ENCODE measurements at regions not wholly inside any gene's neighbourhood (a gene's known extent, or its start where the extent isn't known, plus 50 kb on each side); places are given as distances from the start of the nearest gene placed in this dataset.
A peak's percentile ranks its signal among the peaks of the same experiment; 100 is the strongest.

- H3K4me1 ChIP-seq (ENCODE audit: insufficient read depth, low read length) = peaks cover 17% of the 10 kb centered on the region; the same call in 1 of the 2 replicates
- H3K9me3 ChIP-seq (ENCODE audit: low read length) = no peaks in the 10 kb centered on the region
- H3F3A ChIP-seq (ENCODE audit: low read length, unreplicated experiment) = peaks cover 5% of the 10 kb centered on the region
- H3K27me3 ChIP-seq (ENCODE audit: low read length) = no peaks in the 10 kb centered on the region
- peaks cover 66% of the 10 kb centered on the region for H3K79me2 ChIP-seq (ENCODE audit: low read length)
- no peaks in the 10 kb centered on the region for H3K9me2 ChIP-seq (replicated peaks; ENCODE audit: low read length)
- H3K9ac ChIP-seq (ENCODE audit: low read length) = peak overlapping the region; percentile 88
- no TSS peak for BruUV-seq (replicated peaks)
- DNase-seq (no peak), ATAC-seq (no peak)
- peaks cover 16% of the 10 kb centered on the region; the same call in 1 of the 2 replicates for H3K36me3 ChIP-seq (ENCODE audit: low read depth, low read length)
- no peak overlapping the region for H2AFZ ChIP-seq (ENCODE audit: low read length)
- H4K20me1 ChIP-seq (ENCODE audit: low read length) = peaks cover 60% of the 10 kb centered on the region
- peak overlapping the region; percentile 97 for H3K4me2 ChIP-seq (ENCODE audit: low read length)
- POLR2A ChIA-PET (ENCODE audit: unreplicated experiment) = interaction anchor here (0.5 kb wide), 1 partner anchor 10 kb away, joined by 12 read pairs; no protein-coding TSS in a partner anchor
- intact Hi-C loops (cut with micrococcal nuclease) = loop anchor here (2.0 to 5.0 kb wide), 2 partner anchors 81 to 104 kb away; no protein-coding TSS in a partner anchor
- H3K27ac ChIP-seq (ENCODE audit: low read length) = no peak overlapping the region
- TF ChIP-seq CTCF (conservative IDR thresholded peaks at IDR 0.05; ENCODE audit: low read depth, low read length) (no peak), EZH2 (IDR thresholded peaks at IDR 0.05; ENCODE audit: low read length, unreplicated experiment) (no peak), EZH2phosphoT487 (IDR thresholded peaks at IDR 0.05; ENCODE audit: borderline replicate concordance, low read length) (no peak)
- CTCF ChIA-PET = interaction anchor here (0.7 kb wide), 2 partner anchors 46 to 1876 kb away, joined by 3 to 5 read pairs; no protein-coding TSS in a partner anchor
- H3K4me3 ChIP-seq (ENCODE audit: low read length) = peak overlapping the region; percentile 99
These were observed 84.1 kb downstream of the PTPDC1 start for GRCh38 chr9:94168203-94169000.

- H4K20me1 ChIP-seq (ENCODE audit: low read length) = peaks cover 75% of the 10 kb centered on the region
These were observed 85.7 kb downstream of the PTPDC1 start for GRCh38 chr9:94169968-94170367.

More at GRCh38 chr9:94169968-94170367, 85.7 kb downstream of the PTPDC1 start:
- Histone ChIP-seq H3K4me3 (ENCODE audit: low read length) (peak overlapping the region; percentile 99), H3K9me3 (ENCODE audit: low read length) (no peaks in the 10 kb centered on the region), H3K27me3 (ENCODE audit: low read length) (no peaks in the 10 kb centered on the region), H2AFZ (ENCODE audit: low read length) (no peak overlapping the region), H3F3A (ENCODE audit: low read length, unreplicated experiment) (peaks cover 5% of the 10 kb centered on the region), H3K36me3 (ENCODE audit: low read depth, low read length) (peaks cover 31% of the 10 kb centered on the region), H3K27ac (ENCODE audit: low read length) (no peak overlapping the region), H3K9ac (ENCODE audit: low read length) (no peak overlapping the region), H3K9me2 (replicated peaks; ENCODE audit: low read length) (no peaks in the 10 kb centered on the region), H3K4me2 (ENCODE audit: low read length) (peak overlapping the region; percentile 97), H3K79me2 (ENCODE audit: low read length) (peaks cover 82% of the 10 kb centered on the region), H3K4me1 (ENCODE audit: insufficient read depth, low read length) (peaks cover 17% of the 10 kb centered on the region; the same call in 1 of the 2 replicates)
- ATAC-seq (no peak), DNase-seq (no peak)
- no TSS peak for BruUV-seq (replicated peaks)
- POLR2A ChIA-PET (ENCODE audit: unreplicated experiment) = no interaction called here
- CTCF ChIA-PET = no interaction called here
- TF ChIP-seq EZH2 (IDR thresholded peaks at IDR 0.05; ENCODE audit: low read length, unreplicated experiment) (no peak), CTCF (conservative IDR thresholded peaks at IDR 0.05; ENCODE audit: low read depth, low read length) (no peak), EZH2phosphoT487 (IDR thresholded peaks at IDR 0.05; ENCODE audit: borderline replicate concordance, low read length) (no peak)
- intact Hi-C loops (cut with micrococcal nuclease) = loop anchor here (2.0 to 5.0 kb wide), 2 partner anchors 83 to 105 kb away; no protein-coding TSS in a partner anchor

Measured in PC-3 (cell line).